NAMALWA (cell line): ENCODE measurements at regions not wholly inside any gene's neighbourhood (a gene's known extent, or its start where the extent isn't known, plus 50 kb on each side); places are given as distances from the start of the nearest gene placed in this dataset.
"Not testable (repeated sequence)": the region's sequence is repeated elsewhere in the genome, so short reads cannot be mapped to it uniquely, and the experiment has no call there.

Experiments
- DNase-seq: peaks from one replicate; pipeline ENCODE4 v3.0.0-alpha.2; 2015; ENCODE audit warnings: low spot score

GRCh38 chrX:85808217-85808616, 239.1 kb downstream of the CHM start:
- DNase-seq = no peak

DNA sequence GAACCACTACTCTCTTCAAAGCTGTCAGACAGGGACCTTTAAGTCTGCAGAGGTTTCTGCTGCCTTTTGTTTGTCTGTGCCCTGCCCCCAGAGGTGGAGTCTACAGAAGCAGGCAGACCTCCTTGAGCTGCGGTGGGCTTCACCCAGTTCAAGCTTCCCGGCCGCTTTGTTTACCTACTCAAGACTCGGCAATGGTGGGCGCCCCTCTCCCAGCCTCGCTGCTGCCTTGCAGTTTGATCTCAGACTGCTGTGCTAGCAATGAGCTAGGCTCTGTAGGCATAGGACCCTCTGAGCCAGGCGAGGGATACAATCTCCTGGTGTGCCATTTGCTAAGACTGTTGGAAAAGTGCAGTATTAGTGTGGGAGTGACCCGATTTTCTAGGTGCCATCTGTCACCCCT, 275.0 kb downstream of the CHM start:
- not testable (repeated sequence) for DNase-seq

DNA sequence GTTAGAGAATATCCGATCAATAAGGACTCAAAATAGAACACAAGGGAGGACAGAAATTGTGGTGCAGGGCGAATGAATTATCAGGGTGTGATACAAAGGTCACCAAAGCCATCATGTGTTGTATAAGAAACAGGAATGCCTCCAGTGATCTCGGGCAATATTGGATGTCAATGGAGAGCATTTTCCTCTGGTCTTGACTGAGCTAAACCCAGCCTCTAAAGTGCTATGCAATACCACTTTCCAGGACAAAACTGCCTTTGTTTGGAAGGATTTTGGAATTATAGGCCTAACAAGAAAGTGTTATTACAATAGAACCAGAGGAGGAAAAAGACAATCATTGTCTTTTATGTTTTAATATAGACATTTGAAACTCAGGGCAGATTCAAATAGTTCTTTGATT, 281.7 kb downstream of the CHM start:
- no peak for DNase-seq

- DNase-seq = not testable (repeated sequence)
These were observed 324.3 kb downstream of the CHM start for GRCh38 chrX:85723025-85723424.

DNA sequence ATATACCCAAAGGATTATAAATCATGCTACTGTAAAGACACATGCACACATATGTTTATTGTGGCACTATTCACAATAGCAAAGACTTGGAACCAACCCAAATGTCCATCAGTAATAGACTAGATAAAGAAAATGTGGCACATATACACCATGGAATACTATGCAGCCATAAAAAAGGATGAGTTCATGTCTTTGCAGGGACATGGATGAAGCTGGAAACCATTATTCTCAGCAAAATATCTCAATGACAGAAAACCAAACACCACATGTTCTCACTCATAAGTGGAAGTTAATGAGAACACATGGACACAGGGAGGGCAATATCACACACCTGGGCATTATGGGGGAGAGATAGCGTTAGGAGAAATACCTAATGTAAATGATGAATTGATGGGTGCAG, 323.8 kb upstream of the POF1B start:
- DNase-seq = not testable (repeated sequence)

GRCh38 chrX:85698921-85699320, 319.5 kb upstream of the POF1B start:
- no peak for DNase-seq

GRCh38 chrX:85685843-85686242, 306.4 kb upstream of the POF1B start:
- DNase-seq = no peak

- no peak for DNase-seq
These were observed 287.0 kb upstream of the POF1B start for GRCh38 chrX:85666471-85666870.

- DNase-seq = not testable (repeated sequence)
These were observed 284.5 kb upstream of the POF1B start for GRCh38 chrX:85663970-85664369.

DNA sequence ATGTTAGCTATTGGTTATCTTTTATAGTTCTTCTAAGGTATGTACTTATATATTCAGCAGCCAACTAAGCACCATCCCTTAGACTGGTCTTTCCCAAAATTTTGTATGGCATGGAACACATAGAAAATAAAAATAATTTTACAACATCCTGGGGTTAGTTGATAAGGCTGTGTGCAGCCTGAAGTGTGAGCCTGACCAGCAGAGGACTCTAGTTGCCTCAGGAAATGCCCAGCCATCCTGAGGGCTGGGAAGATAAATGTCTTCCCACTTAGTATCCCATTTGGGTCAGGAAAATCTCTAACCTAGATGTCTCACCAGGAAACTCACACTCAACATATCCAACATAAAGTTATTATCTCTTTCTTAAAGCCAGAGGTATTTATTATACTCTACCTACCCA, 251.4 kb upstream of the POF1B start:
- DNase-seq = no peak

DNA sequence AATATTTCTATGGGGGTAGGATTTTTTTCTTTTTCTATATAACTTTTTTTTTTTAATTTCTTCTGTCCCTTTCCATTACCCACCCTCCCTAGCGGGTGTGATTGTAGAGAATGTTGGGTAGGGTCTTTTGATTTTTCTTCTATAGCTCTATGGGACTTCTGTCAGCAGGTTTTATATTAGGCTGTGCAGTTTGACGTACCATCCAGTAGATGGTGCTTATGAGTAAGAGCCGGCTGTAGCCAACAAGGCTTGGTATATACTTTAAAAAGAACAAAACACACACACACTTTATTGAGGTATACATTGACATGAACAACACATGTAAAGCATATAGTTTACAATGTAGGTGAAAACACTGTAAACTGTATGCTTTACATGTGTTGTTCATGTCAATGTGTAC, 247.9 kb upstream of the POF1B start:
- no peak for DNase-seq

GRCh38 chrX:85622635-85623034, 243.2 kb upstream of the POF1B start:
- DNase-seq = no peak

GRCh38 chrX:85620466-85620865, 241.0 kb upstream of the POF1B start:
- no peak for DNase-seq

DNA sequence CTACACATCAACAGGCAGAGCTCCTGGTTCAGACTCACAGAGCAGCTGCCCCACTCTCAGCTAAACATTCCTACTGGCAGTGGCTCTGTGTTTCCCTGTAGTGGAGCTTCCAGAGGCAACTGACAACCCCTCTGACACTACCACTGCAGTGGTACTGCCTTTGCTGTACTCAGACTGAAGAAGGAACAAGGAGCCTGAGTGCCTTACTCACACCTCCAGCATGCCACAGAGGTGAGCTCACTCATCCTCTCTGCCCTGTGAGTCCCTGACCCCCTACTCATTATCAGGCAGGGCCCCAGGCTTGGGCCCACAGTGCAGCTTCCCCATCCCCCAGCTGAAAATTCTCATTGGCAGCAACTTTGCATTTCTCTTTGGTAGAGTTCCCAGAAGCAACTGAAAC, 240.5 kb upstream of the POF1B start:
- no peak for DNase-seq

- peak; percentile 38 for DNase-seq
These were observed 232.5 kb upstream of the POF1B start for GRCh38 chrX:85611926-85612325.

DNA sequence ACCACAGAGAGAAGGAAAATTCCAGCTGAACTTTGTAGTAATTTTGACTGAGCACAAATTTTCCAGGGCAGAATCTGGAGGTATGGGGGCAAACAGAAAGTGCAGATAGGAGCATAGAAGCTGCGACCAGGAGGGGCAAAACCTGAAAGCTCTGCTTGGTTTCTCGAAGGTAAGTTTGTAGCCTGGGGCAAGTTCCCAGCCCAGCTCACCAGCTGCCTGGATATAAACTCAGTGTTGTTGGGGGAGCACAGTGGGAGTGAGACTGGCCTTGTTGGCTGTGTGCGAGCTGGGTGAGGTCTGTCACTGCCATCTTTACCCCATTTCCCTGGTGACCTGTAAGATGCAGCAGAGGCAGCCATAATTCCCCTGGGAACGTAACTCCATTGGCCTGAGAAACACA, 213.5 kb upstream of the POF1B start:
- DNase-seq = no peak

- no peak for DNase-seq
These were observed 212.1 kb upstream of the POF1B start for GRCh38 chrX:85591536-85591935.

GRCh38 chrX:85590638-85591037, 211.2 kb upstream of the POF1B start:
- no peak for DNase-seq

GRCh38 chrX:85573801-85574200, 194.3 kb upstream of the POF1B start:
- DNase-seq = no peak

DNA sequence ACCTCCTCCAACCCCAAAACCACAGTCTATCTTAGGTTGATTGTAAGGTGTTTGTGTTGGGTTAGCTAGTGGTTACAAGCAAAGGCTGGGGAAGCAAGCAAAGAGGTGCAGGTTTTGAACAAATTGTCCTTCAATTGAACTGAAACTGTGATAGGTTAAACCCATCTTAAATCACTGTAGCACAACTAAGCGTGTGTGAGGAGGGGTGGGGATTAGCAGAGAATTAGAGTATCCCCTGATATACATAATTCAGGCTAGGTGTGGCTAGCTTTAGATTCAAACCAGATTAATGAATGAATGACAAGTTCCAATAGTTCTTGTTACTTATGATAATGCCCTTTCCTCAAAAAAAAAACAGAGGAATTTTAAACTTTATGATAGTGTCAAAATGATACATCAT, 191.0 kb upstream of the POF1B start:
- DNase-seq = no peak

DNA sequence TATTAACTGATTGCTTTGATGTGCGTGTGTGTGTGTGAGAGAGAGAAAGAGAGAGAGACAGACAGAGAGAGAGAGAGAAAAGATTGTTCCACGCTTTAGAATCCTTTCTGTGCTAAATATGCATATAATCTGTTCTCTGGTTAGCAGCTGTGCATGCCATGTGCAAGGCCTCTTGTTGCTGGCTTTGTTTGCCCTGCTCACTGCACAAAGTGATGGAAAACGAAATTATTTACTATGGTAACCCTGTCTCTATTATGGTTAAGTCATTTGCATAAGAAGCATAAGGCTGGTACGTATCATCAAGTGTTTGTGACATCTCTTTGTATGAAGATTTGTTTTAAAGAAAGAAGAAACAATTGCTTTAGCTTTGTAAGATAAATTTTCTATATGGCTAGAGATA, 190.2 kb upstream of the POF1B start:
- no peak for DNase-seq

DNA sequence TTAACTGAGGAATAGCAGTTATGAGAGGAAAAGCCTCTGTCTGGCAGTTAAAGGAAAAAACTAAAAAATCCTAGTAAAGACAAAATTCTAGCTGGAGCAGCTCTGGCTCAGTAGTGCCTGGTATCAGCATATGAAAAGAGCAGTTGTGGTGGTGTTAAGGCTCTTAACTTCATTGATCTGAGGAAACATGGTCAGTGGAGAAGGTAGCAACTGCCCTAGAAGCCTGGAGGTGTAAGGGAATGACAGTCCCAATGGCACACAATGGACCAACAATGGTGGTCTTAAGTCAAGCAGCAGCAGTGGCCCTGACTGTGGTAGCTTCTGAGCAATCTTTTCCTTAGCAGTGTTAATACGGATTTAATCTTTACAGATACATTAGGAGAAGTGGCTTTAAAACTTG, 189.6 kb upstream of the POF1B start:
- DNase-seq = no peak

GRCh38 chrX:85561231-85561630, 181.8 kb upstream of the POF1B start:
- DNase-seq = no peak

- peak; percentile 26 for DNase-seq
These were observed 165.1 kb upstream of the POF1B start for GRCh38 chrX:85544609-85545008.

DNA sequence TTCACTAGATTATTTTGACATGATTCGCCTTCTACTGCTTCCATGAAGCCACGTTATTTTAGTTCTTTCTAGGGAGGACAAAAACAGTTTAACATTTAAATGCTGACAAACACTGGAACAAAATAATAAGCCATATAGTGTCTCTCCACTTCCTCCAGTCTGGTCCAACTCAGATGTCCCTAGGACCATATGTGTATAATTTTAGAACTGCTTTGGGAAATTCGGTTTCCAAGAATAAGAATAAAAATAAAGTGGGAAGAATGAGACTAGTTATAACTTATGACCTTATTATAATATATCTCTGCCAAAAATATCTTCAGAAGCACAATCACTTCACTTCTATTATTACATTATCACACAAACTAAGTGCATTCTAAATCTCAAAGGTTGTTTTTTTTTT, 164.4 kb upstream of the POF1B start:
- DNase-seq = no peak
